Keratinocyte (primary cell): ENCODE measurements at regions not wholly inside any gene's neighbourhood (a gene's known extent, or its start where the extent isn't known, plus 50 kb on each side); places are given as distances from the start of the nearest gene placed in this dataset.

Source experiments
- CTCF ChIP-seq, 3 experiments: IDR thresholded peaks in 1 of 3; conservative IDR thresholded peaks in 1 of 3; optimal IDR thresholded peaks in 1 of 3; 2 replicates in 2 of 3; 3 replicates in 1 of 3; pipeline versions ENCODE3 to v1.5.1; 2011; ENCODE audit warnings: low read length in 3 of 3, mild to moderate bottlenecking in 3 of 3, moderate library complexity in 2 of 3, control low read depth in 1 of 3, inconsistent platforms in 1 of 3; ENCODE audit not compliant: insufficient read depth in 2 of 3; ENCODE audit errors: extremely low read depth in 1 of 3
- EZH2 ChIP-seq: IDR thresholded peaks from one replicate; pipeline ENCODE4 v1.6.1; 2012; ENCODE audit warnings: inconsistent platforms, mild to moderate bottlenecking, low read length, moderate library complexity

DNA sequence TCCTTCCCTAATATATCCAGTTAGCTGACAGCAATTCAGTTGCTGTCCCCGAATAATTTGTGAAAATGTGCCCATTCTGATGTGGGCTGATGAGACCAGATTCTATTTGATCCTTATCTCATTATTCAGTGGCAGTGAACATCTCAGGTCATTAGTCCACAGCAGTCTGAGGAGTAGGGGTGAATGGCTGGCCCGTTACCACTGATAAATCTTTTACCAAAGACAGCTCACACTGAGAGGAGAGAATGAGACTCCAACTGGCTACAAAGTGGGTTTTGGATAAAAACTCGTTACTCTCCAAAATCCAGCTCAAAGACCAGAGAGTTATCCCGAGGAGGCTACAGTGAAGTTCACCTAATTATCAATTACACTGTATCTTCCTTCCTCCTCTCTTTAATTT is 189.7 kb downstream of the TUSC7 start:
- no peak for TF ChIP-seq CTCF (optimal IDR thresholded peaks at IDR 0.05 in 1 of 3, IDR thresholded peaks at IDR 0.05 in 1 of 3, conservative IDR thresholded peaks at IDR 0.05 in 1 of 3; ENCODE audit: extremely low read depth in 1 of 3, insufficient read depth in 2 of 3, low read length in 3 of 3)
- no peak for TF ChIP-seq EZH2
